Panc1 (cell line): ENCODE measurements at regions not wholly inside any gene's neighbourhood (a gene's known extent, or its start where the extent isn't known, plus 50 kb on each side); places are given as distances from the start of the nearest gene placed in this dataset.

Experiments
- ATAC-seq: fragments of 200-7000 bp; cut with Tn5 transposase; 2 replicates; pipeline ENCODE4 v1.9.1; 2020; ENCODE audit warnings: mild to moderate bottlenecking, moderate library complexity
- BruUV-seq: library from RNA; stranded (reverse); fragments of 400-500 nt; replicated peaks from 2 replicates; lab custom pipeline; 2021; lab: Mats Ljungman, UMichigan
- CTCF ChIA-PET: fragments of 300-600 bp; sonication (Branson Sonifier 250); formaldehyde crosslinking; loops from one replicate; lab custom pipeline; 2022; ENCODE audit warnings: antibody characterized with exemption; lab: Charles Lee
- POLR2A ChIA-PET: fragments of 300-600 bp; sonication (Branson Sonifier 250); formaldehyde crosslinking; loops from one replicate; lab custom pipeline; 2022; ENCODE audit warnings: antibody characterized with exemption; lab: Charles Lee
- DNase-seq: peaks from one replicate; pipeline ENCODE4 v3.0.0-alpha.2; 2010; ENCODE audit warnings: low read depth, low spot score
- H3K27ac ChIP-seq: 2 replicates; pipeline ENCODE4 v1.5.1; 2011; ENCODE audit warnings: mild to moderate bottlenecking, low read length, inconsistent platforms
- H3K27me3 ChIP-seq: fragments of 200-500 bp; sonication (Bioruptor generic); 2 replicates; pipeline ENCODE4 v1.6.0; 2014; ENCODE audit warnings: low read length, inconsistent platforms; ENCODE audit not compliant: control insufficient read depth, insufficient read depth
- H3K36me3 ChIP-seq: fragments of 200-500 bp; sonication (Bioruptor generic); 2 replicates; pipeline ENCODE4 v1.5.1; 2014; ENCODE audit warnings: inconsistent platforms, mild to moderate bottlenecking, low read length, moderate library complexity; ENCODE audit not compliant: control insufficient read depth, insufficient read depth
- H3K4me1 ChIP-seq: 2 replicates; pipeline ENCODE4 v1.5.1; 2011; ENCODE audit warnings: inconsistent platforms, mild to moderate bottlenecking, low read length, moderate library complexity; ENCODE audit not compliant: control insufficient read depth, insufficient read depth
- H3K4me3 ChIP-seq, 2 experiments: 2 replicates each; pipeline ENCODE4 v1.5.1; 2011 to 2012; ENCODE audit warnings: low read depth in 2 of 2, low read length in 2 of 2, mild to moderate bottlenecking in 2 of 2, inconsistent platforms in 1 of 2, moderate library complexity in 1 of 2
- H3K9me3 ChIP-seq: fragments of 200-500 bp; sonication (Bioruptor generic); 2 replicates; pipeline ENCODE4 v1.5.1; 2014; ENCODE audit warnings: low read depth, mild to moderate bottlenecking, inconsistent platforms, low read length, moderate library complexity; ENCODE audit not compliant: control insufficient read depth, insufficient read depth
- CTCF ChIP-seq: fragments of 450-650 bp; IDR thresholded peaks from 2 replicates; pipeline ENCODE4 v1.5.1; 2017; ENCODE audit warnings: mild to moderate bottlenecking
- POLR2AphosphoS5 ChIP-seq: IDR thresholded peaks from 2 replicates; pipeline ENCODE4 v1.6.1; 2012; ENCODE audit warnings: mild to moderate bottlenecking, low read depth, low read length, moderate library complexity
- REST ChIP-seq, 2 experiments: IDR thresholded peaks; 2 replicates each; pipeline ENCODE4 v1.6.1; 2011 to 2012; ENCODE audit warnings: low read depth in 2 of 2, control low read depth in 1 of 2, low read length in 1 of 2, mild to moderate bottlenecking in 1 of 2, moderate library complexity in 1 of 2; ENCODE audit not compliant: insufficient read depth in 1 of 2
- SIN3A ChIP-seq: IDR thresholded peaks from 2 replicates; pipeline ENCODE4 v1.6.1; 2012; ENCODE audit warnings: low read depth, mild to moderate bottlenecking, low read length, moderate library complexity, borderline replicate concordance; ENCODE audit not compliant: insufficient read depth
- TCF7L2 ChIP-seq: IDR thresholded peaks from 2 replicates; pipeline ENCODE4 v1.6.1; 2011; ENCODE audit warnings: mild to moderate bottlenecking, low read depth, low read length, inconsistent platforms
- in situ Hi-C: cut with HindIII; loops from 2 replicates; pipeline ENCODE4 v1.10.0; 2016; ENCODE audit warnings: low sequenced_read_pairs, low pct_unique_long_range_greater_than_20kb
- intact Hi-C: fragments of 100-400 bp; cut with micrococcal nuclease; formaldehyde crosslinking; loops from one replicate; pipeline ENCODE4 v1.10.0; 2022; ENCODE audit not compliant: unreplicated experiment

GRCh38 chr9:7284517-7284916 lies 515.1 kb downstream of the DMAC1 start:
- BruUV-seq, result no TSS peak
- CTCF ChIA-PET, result no interaction called here
- Histone ChIP-seq H3K36me3 (no peaks in the 10 kb centered on the region), H3K27ac (no peak overlapping the region), H3K4me1 (no peaks in the 10 kb centered on the region), H3K9me3 (no peaks in the 10 kb centered on the region), H3K27me3 (no peaks in the 10 kb centered on the region), H3K4me3 (no peak overlapping the region)
- TF ChIP-seq TCF7L2, result no peak
- TF ChIP-seq CTCF, result no peak
- TF ChIP-seq POLR2AphosphoS5, result no peak
- TF ChIP-seq REST (IDR thresholded peaks at IDR 0.05; ENCODE audit: insufficient read depth in 1 of 2, low read depth in 2 of 2, low read length in 1 of 2), result no peak
- TF ChIP-seq SIN3A, result no peak
- DNase-seq, result no peak
- POLR2A ChIA-PET, result no interaction called here
- intact Hi-C loops, result no loop called here
- in situ Hi-C loops, result no loop called here
- ATAC-seq, result no peak

GRCh38 chr9:7284117-7284516 lies 515.5 kb downstream of the DMAC1 start:
- in situ Hi-C loops, result no loop called here
- ChIA-PET CTCF (no interaction called here), POLR2A (no interaction called here)
- no peaks in the 10 kb centered on the region for H3K9me3 ChIP-seq
- ATAC-seq, result no peak
- no peaks in the 10 kb centered on the region for H3K4me1 ChIP-seq
- H3K4me3 ChIP-seq, result no peak overlapping the region
- intact Hi-C loops, result no loop called here
- TF ChIP-seq CTCF, result no peak
- TF ChIP-seq TCF7L2, result no peak
- no peak for TF ChIP-seq POLR2AphosphoS5
- TF ChIP-seq REST (IDR thresholded peaks at IDR 0.05; ENCODE audit: insufficient read depth in 1 of 2, low read depth in 2 of 2, low read length in 1 of 2), result no peak
- TF ChIP-seq SIN3A, result no peak
- H3K27ac ChIP-seq, result no peak overlapping the region
- no peaks in the 10 kb centered on the region for H3K36me3 ChIP-seq
- H3K27me3 ChIP-seq, result no peaks in the 10 kb centered on the region
- BruUV-seq, result no TSS peak
- no peak for DNase-seq
